GM13976 (cell line): ENCODE measurements at regions not wholly inside any gene's neighbourhood (a gene's known extent, or its start where the extent isn't known, plus 50 kb on each side); places are given as distances from the start of the nearest gene placed in this dataset.

Source experiments
- DNase-seq: peaks from one replicate; pipeline ENCODE4 v3.0.0; 2012; ENCODE audit warnings: low spot score
- in situ Hi-C: fragments of 300-500 bp; cut with MboI; formaldehyde crosslinking; loops from one replicate; pipeline ENCODE4 v1.12.0; 2022; ENCODE audit warnings: low sequenced_read_pairs, mixed read lengths, inconsistent platforms; ENCODE audit not compliant: unreplicated experiment
- TF ChIP-seq, protein P1 (sequence below): IDR thresholded peaks from 2 replicates; pipeline ENCODE4 v1.5.1; 2012; ENCODE audit warnings: borderline replicate concordance, mild to moderate bottlenecking; ENCODE audit not compliant: insufficient read depth; ENCODE audit errors: extremely low read depth, missing control alignments, control extremely low read depth

DNA sequence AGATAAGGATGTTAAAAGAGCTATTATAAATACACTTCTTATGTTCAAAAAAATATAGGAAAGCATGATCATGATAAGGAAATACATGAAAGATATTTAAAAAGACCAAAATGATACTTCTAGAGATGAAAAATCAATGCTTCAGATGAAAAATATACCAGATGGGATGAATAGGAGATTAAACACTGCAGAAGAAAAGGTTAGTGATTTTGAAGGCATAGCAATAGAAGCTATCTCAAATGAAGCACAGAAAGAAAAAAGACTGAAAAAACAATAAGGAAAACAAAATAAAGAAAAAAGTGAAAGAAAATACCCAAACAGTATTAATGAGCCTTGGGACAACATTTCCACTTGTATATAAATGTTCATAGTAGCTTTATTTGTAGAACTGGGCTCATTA is 80.7 kb upstream of the LEF1 start:
- in situ Hi-C loops, result no loop called here
- no peak for DNase-seq
- TF ChIP-seq, protein P1, sequence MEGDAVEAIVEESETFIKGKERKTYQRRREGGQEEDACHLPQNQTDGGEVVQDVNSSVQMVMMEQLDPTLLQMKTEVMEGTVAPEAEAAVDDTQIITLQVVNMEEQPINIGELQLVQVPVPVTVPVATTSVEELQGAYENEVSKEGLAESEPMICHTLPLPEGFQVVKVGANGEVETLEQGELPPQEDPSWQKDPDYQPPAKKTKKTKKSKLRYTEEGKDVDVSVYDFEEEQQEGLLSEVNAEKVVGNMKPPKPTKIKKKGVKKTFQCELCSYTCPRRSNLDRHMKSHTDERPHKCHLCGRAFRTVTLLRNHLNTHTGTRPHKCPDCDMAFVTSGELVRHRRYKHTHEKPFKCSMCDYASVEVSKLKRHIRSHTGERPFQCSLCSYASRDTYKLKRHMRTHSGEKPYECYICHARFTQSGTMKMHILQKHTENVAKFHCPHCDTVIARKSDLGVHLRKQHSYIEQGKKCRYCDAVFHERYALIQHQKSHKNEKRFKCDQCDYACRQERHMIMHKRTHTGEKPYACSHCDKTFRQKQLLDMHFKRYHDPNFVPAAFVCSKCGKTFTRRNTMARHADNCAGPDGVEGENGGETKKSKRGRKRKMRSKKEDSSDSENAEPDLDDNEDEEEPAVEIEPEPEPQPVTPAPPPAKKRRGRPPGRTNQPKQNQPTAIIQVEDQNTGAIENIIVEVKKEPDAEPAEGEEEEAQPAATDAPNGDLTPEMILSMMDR, result no peak

DNA sequence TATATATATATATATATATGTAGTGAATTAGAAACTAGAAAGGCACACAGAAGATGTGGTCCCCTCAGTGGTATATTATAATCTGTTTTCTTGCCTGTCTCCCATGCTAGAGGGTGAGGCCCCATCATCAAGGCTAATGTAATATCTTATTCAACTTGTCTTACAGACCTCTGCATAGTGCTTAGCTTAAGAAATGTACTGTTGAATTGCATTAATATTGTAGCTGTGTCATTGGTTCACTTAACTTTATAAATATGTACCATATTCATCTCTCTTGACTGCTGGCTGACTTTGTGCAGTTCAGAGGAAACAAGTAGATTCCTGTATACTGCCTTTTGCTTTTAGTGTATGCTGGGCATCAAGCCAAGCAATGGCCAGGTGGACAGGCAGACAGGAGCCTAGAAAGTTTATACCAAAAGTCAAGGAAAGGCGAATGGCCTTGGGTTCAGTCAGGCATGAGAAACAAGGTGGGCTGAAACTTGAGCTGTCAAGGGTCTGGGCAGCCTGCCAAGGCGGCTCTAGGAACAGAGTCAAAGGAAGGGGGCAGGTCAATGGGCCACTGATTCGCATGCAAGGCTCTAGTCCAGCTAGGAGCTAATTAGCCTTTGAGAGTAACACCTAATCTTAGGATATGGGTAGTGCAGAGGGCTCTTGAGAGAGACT is 78.8 kb upstream of the LEF1 start:
- in situ Hi-C loops, result no loop called here
- TF ChIP-seq, protein P1, result no peak
- DNase-seq, result no peak

DNA sequence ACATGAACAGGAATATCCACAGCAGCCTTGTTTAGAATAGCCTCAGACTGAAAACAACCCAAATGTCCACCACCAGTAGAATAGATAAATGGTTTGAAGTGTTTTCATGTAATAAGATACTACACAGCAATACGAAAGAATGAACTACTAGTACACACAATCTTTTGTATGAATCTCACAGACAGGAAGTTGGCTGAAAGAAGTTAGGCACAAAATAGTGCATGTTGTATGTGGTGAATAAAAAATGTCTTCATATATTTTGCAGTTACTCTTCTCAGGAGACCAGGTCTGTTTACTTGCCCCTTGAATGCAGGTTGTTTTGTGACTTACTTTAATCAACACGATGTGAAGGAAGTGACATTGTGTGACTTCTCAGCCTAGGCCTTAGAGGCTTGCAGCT is 75.9 kb upstream of the LEF1 start:
- in situ Hi-C loops, result no loop called here
- no peak for DNase-seq
- TF ChIP-seq, protein P1, result no peak

DNA sequence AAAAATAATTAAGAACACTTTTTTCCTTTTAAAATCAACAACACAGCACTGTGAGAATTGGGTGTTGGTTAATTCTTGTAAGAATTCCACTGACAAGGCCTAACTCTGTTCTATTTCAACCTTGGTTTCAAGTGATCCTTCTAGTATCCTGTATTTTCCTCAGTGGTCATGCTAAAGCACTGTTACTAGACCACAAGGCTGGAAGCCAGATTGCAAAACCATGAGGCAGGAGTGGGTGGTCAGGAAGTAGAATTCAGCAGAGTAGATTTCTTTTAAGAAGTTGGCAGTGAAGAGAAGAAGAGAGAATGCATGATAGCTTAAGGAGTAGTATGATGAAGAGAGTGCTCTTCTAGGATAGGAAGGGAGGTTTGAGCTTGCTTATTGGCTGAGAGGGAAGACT is 71.6 kb upstream of the LEF1 start:
- no peak for DNase-seq
- TF ChIP-seq, protein P1, result no peak
- in situ Hi-C loops, result no loop called here

DNA sequence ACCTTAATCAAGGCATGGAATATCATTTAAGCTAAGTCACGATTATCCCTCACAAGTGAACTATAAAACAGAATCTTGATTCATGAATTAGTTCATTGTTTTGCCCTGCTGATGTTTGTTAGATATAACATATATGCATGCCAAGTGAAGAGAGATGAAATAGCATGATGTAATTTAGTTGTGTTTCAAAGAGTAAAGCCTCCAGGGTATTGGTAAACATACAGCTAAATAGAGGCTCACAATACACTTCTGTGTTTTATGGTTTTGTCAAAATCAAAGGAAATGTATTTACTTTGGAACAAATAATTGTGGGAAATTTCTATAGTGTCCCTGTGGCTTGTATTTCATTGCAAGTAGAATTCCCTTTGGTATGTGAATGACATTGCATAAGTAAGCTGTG is 69.0 kb upstream of the LEF1 start:
- in situ Hi-C loops, result no loop called here
- no peak for DNase-seq
- TF ChIP-seq, protein P1, result no peak

DNA sequence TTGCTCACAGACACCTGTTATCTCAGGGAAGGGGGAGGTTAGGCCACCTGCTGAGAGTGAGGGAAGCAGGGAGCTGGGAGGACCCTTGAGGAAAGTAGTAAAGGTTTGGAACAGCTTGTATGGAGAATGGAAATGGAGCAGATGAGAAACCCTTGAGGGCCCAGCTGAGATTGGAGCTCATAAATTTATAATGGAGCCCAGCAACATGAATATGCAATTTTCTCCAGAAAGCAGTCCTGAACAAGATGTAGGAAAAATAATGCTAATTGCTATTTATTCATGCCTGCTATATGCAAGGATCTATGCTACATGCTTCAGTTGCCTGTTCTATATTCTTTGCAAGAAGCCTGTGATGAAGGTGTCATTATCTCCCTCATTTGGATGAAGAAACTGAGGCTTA is 67.5 kb upstream of the LEF1 start:
- TF ChIP-seq, protein P1, result no peak
- no peak for DNase-seq
- in situ Hi-C loops, result no loop called here
